ENCODE measurements at regions not wholly inside any gene's neighbourhood (a gene's known extent, or its start where the extent isn't known, plus 50 kb on each side); places are given as distances from the start of the nearest gene placed in this dataset.

DNA sequence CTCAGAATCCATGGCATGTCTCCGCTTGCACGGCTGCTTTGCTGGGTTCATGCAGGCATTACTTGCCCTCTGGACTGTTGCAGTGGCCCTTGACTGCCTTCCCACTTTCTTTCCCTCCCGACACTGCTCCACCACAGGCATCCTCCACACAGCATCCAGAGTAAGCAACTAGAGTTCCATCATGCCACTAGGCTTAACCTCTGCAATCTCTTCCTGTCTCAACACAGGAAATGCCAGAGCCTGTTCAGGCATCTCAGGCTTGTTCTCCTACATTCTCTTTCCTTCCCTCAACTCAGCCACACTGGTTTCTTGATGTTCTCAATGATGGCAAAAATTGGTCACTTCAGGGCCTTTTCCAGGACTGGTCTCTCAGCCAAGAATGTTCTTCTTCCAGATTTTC lies 284.5 kb upstream of the KLF6 start:
- TF ChIP-seq, protein P1, sequence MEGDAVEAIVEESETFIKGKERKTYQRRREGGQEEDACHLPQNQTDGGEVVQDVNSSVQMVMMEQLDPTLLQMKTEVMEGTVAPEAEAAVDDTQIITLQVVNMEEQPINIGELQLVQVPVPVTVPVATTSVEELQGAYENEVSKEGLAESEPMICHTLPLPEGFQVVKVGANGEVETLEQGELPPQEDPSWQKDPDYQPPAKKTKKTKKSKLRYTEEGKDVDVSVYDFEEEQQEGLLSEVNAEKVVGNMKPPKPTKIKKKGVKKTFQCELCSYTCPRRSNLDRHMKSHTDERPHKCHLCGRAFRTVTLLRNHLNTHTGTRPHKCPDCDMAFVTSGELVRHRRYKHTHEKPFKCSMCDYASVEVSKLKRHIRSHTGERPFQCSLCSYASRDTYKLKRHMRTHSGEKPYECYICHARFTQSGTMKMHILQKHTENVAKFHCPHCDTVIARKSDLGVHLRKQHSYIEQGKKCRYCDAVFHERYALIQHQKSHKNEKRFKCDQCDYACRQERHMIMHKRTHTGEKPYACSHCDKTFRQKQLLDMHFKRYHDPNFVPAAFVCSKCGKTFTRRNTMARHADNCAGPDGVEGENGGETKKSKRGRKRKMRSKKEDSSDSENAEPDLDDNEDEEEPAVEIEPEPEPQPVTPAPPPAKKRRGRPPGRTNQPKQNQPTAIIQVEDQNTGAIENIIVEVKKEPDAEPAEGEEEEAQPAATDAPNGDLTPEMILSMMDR (IDR thresholded peaks at IDR 0.05; ENCODE audit: low read depth, low read length, missing input control), result no peak
- TF ChIP-seq YY1 (IDR thresholded peaks at IDR 0.05) (no peak), RAD21 (IDR thresholded peaks at IDR 0.05) (peak in 1 of 2 donors; percentile 7), HNF4A (conservative IDR thresholded peaks at IDR 0.05) (no peak), TAF1 (conservative IDR thresholded peaks at IDR 0.05) (no peak)
- TF ChIP-seq, protein P2, sequence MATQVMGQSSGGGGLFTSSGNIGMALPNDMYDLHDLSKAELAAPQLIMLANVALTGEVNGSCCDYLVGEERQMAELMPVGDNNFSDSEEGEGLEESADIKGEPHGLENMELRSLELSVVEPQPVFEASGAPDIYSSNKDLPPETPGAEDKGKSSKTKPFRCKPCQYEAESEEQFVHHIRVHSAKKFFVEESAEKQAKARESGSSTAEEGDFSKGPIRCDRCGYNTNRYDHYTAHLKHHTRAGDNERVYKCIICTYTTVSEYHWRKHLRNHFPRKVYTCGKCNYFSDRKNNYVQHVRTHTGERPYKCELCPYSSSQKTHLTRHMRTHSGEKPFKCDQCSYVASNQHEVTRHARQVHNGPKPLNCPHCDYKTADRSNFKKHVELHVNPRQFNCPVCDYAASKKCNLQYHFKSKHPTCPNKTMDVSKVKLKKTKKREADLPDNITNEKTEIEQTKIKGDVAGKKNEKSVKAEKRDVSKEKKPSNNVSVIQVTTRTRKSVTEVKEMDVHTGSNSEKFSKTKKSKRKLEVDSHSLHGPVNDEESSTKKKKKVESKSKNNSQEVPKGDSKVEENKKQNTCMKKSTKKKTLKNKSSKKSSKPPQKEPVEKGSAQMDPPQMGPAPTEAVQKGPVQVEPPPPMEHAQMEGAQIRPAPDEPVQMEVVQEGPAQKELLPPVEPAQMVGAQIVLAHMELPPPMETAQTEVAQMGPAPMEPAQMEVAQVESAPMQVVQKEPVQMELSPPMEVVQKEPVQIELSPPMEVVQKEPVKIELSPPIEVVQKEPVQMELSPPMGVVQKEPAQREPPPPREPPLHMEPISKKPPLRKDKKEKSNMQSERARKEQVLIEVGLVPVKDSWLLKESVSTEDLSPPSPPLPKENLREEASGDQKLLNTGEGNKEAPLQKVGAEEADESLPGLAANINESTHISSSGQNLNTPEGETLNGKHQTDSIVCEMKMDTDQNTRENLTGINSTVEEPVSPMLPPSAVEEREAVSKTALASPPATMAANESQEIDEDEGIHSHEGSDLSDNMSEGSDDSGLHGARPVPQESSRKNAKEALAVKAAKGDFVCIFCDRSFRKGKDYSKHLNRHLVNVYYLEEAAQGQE (IDR thresholded peaks at IDR 0.05), result no peak
- TF ChIP-seq, protein P3, sequence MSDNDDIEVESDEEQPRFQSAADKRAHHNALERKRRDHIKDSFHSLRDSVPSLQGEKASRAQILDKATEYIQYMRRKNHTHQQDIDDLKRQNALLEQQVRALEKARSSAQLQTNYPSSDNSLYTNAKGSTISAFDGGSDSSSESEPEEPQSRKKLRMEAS (IDR thresholded peaks at IDR 0.05), result no peak

Data from liver (tissue), 3 donors.